Muscle of back (tissue), 3 donors: ENCODE measurements at regions not wholly inside any gene's neighbourhood (a gene's known extent, or its start where the extent isn't known, plus 50 kb on each side); places are given as distances from the start of the nearest gene placed in this dataset.

Experiments used
- DNase-seq, 3 donors: peaks; one replicate each; pipeline versions ENCODE4 v3.0.0 to v3.0.0-alpha.2; 2013

DNA sequence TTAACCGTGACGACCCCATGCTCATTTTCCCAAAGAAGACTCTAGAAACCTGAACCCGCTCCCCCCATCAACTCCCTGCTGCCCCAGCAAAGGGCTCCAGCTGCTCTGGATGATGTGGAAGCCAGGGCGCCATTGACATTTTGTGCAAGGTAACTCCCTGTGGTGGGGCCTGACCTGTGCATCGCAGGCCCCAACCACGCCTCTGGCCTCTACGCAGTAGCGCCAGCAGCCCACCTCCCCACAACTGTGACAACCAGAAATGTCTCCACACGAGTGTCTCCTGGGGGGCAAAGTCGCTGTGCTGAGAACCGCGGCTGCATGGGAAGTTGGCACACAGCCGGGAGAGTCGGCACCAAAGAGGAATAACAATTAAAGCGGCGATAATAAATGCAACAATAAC lies 86.9 kb upstream of the PRR5 start:
- DNase-seq = no peak

DNA sequence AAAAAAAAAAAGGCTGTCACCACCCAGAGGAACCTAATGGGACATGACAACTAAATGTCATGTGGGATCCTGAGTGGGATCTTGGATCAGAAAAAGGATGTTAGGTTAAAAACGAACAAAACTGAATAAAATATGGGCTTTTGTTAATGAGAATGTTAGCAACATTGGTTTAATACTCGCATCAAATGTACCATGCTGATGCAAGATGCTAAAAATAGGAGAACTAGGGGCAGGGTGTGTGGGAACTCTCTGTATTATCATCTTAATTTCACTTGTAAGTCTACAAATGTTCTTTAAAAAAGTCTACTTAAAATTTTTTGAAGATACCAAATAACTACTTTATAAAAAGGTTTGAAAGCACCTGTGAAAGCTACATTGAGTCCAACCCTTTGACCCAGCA lies 88.8 kb upstream of the PRR5 start:
- DNase-seq = no peak

DNA sequence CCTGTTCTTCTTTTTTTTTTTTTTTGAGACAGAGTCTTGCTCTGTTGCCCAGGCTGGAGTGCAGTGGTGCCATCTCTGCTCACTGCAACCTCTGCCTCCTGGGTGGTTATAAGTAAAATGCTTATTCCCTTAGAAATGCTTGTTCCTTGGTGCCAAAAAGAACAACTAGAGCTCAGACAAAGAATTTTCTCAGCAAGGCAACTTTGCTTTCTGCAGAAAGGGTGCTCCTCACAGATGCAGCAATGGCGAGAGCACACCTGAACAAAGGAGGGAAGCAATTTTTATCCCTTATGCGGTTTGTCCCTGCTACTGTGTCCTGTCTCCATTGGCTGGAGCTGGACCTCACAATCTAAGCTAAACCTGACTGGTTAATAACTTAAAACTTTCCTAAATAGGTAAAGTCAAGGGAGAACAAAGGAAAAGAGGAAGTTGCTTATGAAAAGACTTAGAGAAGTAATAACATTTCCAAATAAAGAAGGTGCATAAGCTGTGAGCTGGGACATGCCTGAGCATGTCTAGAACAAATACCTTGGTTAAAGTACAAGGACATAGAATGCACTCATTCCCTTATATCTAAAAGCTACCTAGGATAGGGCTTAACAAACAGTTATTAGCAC lies 90.0 kb upstream of the PRR5 start:
- no peak for DNase-seq

DNA sequence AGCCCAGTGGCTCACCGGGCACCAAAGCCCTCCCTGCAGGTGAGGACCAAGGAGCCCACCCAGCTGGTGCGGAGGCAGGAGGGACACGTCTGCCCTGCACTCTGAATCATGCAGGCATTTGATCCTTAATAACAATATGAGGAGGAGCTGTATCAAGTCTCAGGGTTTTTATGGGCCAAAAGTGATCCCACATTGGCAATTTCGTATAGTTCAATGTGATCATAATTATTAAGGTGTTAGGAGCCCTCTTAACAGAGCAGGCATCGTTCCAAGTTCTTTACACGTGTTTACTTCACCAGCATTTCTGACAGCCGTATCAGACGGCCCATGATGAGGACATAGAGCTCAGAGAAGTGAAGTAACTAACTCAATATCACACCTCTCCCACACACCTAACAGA lies 91.9 kb upstream of the PRR5 start:
- no peak for DNase-seq

DNA sequence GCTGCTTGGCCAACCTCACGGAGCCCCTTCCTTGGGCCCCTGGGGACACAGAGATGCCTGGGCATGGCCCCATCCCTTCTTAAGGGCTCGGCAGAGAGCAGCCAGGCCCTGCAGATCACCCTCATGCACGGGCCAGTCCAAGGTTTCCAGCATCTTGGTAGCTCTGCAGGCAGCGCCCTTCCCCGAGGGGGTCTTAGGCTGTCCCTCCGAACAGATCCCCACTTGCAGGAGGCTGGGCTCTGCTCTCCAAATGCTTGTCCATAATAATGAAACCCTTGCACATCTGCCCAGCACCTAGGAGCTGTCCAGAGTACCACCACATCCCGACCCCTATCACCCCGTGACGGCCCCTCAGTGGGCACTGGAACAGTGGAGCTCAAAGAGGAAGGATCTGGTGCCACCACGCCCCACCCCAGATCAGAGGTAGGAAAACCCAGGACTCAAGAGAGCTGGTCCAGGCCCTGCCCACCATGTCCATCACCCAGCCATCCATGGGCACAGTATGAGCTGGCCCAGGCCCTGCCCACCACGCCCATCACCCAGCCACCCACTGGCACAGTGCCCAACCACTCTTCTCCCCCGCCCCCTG lies 92.5 kb upstream of the PRR5 start:
- DNase-seq = no peak

DNA sequence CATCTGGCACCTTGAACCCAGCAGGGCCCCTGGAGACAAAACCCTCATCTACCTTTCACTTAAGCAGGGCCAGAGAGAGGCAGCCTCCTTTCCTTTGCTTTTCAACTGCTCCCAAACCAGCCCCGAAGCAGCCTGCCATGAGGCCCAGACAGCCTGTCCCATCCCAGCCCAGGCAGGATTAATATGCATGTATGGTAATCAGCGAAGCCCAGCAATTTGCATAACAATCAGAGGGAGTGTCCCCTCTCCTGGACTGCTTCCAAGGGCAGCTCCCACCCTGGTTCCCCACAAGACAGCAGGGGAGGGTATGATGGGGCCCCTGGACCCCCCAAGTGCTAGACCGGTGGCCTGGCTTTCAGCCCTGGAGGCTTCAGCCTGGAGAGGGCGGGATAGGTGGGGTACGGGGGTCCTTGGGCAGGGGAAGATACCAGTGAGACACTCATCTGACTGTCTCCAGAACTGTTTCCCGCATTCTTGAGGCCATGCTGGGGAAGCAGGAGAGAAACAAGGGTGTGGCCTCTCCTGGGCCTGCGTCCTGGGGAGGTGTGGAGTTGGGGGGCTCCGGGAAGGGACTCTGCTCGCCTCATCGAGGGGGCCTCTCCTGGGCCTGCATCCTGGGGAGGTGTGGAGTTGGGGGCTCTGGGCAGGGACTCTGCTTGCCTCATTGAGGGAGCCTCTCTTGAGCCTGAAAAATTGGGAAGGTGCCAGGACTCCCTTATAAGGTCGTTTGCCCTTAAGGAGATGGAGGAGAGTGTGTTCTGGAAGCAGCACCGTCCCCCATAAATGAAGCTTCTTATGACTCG lies 93.2 kb upstream of the PRR5 start:
- no peak for DNase-seq

DNA sequence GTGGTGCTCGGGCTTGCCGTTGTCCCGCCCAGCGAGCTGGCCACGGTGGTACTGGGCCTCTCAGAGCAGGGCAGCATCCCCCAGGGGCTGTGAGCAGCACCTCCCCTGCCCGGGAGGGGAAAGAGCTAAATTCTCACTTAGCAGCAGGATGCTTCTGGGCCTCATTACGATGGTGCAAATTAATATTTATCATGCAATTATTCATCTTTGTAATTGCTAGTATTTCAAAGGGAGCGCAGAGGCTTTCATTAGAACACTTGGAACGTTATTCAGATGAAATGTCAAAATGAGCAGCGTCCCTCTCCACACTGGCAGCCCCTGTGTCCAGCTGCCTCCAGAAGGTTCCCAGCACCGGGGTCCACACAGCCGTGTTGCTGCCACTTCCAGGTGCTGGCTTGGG lies 95.9 kb upstream of the PRR5 start:
- no peak for DNase-seq

DNA sequence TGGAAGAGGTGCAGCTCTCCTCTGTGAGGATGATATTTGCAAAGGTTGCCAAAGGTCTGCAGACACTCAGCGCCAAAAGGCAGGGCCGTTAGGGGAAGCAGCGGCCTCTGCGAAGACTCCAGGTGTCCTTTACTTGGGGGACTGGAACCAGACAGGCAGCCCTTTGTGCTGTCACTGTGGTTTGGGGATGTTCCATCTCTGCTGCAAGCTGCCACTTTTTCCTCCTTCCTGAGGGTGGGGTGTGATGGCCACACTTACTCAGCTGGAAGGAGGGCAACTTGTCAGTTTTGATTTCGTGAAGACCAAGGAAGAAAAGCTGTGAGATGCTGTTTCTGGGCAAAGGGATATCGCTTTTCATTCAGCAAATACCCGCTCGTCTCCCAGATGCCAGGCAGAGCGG lies 96.5 kb upstream of the PRR5 start:
- no peak for DNase-seq

DNA sequence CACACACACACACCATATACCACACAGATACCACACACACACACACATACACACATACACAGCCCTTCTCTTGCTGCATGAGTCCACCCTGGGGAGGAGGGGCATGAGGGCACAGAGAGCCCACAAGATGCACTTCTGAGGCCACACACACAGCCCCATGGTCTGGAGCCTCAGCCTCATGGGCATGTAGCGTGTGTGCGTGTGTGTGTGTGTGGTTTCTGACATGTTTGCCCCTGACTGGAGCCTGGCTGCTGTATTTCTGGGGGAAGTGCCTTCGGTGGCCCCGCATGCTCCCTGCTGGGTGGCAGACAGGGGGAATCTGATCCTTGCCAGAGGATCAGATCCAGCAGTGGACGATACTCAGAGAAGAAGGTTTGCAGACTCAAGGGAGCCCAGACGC lies 97.0 kb upstream of the PRR5 start:
- no peak for DNase-seq

DNA sequence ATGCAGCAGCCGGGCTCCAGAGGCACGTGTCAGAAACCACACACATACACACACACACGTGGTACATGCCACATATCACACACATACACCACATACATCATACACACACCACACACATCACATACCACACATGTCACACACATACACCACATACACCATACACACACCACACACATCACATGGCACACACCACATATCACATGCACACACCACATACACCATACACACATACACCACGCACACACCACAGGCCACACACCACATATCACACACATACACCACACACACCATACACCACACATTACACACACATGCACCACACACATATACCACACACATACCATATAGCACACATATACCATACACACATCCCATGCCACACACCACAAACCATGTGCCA lies 97.5 kb upstream of the PRR5 start:
- DNase-seq = no peak

DNA sequence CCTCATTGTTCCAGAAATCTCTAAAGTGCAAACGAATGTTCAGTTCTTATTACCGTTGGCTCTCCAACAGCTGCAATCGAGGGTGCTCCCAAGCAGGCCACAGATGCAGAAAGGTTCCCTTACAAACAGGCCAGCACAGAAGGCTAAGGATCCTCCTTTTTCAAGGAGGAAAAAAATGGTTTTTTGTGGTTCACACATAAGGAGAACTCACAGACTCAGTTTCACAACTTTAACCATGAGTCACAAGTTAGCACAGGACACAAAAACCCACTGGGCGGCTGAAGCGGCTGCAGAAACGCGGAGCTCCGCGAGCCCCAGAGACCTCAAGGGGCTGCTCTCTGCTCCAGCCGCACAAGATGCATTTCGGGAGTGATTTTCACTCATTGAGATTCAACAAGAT lies 98.2 kb upstream of the PRR5 start:
- no peak for DNase-seq

DNA sequence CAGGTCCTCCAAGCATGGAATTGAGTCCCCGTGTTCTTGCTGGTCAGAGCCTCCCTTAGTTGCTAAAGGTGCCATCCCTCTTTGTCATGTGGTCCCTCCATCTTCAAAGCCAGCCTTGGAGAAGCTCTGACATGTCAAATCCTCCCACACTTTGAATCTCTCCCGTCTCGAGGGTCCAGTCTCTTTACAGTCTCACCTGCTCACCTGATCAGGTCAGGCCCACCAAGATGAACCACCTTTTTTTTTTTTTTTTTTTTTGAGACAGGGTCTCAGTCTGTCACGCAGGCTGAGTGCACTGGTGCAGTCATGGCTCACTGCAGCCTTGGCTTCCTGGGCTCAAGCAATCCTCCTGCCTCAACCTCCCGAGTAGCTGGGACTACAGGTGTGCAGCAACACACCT lies 100.3 kb upstream of the PRR5 start:
- DNase-seq = no peak

DNA sequence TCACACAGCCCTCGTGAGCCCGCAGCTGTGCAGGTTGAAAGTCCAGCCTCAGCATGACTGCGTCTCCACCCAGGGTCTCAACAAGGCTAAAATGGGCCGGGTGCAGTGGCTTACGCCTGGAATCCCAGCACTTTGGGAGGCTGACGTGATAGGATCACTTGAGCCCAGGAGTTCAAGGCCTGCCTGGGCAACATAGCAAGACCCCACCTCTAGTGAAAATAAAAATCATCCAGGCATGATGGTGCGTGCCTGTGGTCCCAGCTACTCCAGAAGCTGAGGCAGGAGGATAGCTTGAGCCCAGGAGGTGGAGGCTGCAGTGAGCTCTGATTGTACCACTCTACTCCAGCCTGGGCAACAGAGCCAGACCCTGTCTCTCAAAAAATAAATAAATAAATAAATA lies 100.8 kb upstream of the PRR5 start:
- no peak for DNase-seq

DNA sequence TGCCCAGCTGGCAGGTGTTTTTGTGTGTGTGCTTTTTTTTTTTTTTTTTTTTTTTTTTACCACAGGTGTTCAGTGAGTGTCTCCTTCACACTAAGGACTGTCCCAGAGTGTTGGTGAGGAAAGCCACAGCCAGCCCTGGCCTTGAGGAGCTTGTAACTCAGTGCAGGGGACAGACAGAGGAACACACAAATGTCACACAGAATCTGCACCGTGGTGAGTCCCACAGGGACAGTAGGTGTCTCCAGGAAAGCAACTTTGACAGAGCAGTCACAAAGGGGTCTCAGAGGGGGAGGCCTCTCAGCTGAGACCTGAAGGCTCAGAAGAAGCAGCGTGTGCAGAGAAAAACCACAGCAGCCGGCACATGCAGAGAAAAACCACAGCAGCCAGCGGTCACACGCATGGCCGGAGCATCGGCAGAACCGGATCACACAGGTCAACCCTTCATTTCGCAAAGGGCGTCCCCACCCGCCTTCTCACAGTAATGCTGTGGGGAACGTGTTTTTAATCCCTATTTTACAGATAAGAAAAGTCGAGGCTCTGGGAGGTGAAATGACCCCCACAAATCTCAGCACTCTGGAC lies 101.7 kb upstream of the PRR5 start:
- no peak for DNase-seq

DNA sequence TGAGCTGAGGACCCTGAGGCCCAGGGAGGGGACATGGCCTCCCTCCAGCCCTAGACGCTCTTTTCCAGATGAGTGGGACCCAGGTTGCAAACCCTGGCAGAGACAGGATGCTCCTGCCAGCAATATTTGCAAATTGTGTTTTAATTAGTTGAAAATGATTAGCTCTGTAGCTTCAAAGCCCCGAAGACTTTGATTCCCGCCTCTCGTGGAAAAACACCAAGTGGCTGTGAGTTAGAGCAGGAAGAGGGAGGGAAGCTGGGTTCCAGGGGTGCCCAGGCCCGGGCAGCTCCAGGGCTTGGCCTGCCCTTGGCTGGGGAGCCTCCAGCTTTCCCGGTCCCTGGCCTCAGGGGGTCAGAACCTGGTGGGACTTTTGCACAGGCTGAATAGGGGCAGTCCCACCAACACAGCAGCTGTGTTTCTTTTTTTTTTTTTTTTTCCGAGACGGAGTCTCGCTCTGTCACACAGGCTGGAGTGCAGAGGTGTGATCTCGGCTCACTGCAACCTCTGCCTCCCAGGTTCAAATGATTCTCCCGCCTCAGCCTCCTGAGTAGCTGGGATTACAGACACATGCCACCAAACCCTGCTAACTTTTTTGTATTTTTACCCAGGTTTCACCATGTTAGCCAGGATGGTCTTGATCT lies 101.6 kb upstream of the RTL6 start:
- no peak for DNase-seq

DNA sequence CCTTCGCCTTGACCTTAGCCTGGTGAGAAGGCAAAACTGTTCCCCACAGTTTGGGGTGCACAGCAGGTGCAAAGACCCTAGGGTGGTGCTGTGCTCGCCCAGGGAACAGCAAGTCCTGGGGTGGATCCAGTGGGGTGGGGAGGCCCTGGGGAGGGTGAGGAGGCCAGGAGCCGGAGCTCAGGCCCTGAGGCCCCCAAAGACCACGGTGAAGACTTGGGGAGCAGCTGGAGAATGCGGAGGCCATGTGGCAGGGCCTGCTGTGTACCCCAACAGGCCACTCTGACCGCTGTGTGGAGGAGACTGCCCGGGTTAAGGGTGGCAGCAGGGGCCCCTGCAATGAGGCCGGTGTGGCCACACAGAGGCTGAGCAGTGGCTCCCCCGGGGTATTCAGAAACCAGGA lies 101.1 kb upstream of the RTL6 start:
- no peak for DNase-seq

DNA sequence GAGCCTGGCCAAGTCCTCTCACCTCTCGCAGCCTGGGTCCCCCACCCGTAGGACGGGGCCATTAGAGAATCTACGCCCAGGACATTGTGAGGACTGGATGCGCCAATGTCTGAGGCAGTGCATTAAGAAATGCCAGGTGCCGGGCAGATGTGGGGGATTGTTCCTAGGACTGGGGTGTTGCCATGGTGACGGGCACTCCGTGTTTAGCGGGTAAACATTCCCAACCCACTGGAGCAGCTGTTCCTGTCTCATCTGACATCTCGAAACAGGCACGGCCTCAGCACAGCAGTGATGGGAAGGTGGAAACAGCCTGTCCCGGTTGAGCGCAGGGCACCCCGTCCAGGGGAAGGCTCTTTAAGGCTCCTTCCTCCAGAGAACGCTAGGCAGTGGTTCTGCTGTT lies 99.6 kb upstream of the RTL6 start:
- DNase-seq = peak; percentile 54 to 81 (median 57)

DNA sequence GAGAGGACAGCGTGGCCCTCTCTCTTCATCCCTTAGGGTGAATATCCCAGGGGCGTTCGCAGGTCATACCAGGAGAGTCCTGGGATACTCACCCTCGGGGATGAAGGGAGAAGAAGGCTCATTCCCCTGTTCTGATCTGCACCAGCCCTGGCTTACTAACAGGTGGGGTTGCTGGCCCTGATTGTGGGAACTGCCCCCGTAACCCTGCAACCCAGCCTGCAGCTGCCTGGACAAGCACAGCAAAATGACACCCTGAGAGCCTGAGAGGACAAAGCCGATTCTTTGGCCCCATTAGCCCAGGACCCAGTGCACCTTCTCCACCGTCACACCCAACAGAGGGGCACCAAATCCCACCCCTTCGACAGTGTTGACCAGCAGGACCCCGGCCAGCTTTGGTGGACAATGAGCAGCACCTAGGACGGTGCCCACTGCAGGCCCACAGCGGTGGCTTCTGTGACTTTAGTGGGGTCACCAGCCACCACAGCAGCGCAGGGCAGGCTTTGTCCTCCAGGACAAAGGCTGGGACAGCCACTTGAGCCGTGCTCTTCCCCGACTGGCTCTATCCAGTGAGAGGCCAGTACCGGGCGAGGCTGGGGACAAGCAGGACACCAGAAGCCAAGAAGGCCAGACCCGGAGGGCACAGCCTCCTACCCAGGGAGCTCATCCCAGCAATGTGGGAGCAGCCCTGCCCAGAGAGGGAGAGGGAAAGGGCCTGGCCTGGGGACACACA lies 98.5 kb upstream of the RTL6 start:
- no peak for DNase-seq

DNA sequence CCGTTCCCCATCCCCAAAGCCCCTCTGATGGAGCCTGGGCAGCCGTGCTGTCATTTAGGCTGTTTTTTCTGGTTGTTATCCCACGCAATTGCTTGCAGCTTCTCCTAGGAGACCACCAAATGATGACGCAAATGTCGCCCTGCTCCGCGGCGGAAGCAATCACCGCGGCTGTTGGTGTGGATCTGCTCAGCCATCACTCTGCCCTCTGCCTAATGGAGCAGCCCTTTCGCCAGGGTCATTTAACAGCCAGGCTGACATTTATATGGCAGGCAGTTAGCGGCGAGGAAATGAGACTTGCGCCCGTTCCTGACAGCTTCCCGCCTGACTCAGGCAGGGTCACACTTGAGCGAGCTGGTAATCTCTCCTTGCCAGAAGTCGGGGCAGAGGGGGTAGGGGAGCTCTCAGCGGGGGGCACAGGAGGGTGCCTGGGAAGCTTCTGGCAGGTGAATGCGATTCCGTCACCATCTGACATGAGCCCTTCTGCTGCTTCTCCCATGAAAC lies 97.9 kb upstream of the RTL6 start:
- peak in 1 of 3 donors; percentile 58 for DNase-seq

DNA sequence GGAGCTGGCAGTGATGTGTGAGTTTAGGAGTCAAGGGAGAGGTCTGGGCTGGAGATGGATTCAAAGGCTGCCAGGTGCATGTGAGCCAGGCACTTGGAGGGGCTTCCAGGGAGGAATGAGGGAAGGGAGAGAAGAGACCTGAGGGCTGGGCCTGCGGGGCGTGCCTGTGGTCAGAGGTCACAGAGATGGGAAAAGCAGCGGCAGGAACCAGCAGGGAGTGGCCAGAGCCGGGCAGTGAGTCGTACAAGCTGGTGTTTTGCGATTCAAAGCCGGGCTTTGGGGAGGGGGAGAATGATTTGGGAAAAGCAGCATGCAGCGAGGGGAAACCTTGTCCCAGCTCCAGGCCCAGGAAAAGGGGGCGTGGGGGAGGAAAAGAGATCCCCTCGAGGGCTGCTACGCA lies 96.9 kb upstream of the RTL6 start:
- DNase-seq = no peak

DNA sequence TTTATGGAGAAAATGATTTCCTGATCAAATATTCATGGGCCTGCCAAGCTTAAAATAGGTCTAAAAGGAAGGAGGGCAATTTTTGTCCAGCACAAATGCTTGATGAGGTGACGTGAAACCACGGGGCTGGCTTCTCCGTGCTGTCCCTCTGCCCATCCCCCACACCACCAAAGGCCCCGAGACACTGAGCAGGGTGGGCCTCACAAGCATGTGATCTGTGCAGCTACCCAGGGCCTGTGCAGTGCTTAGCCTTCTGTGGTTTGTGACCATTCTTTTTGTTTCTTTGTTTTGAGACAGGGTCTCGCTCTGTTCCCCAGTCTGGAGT lies 94.8 kb upstream of the RTL6 start:
- peak in 1 of 3 donors; percentile 51 for DNase-seq
